Stimulated activated CD4-positive, alpha-beta T cell treated with anti-CD3 and anti-CD28 coated beads, Interleukin-15, amount 100 ng/mL, for 24 hours (primary cell): ENCODE measurements at regions not wholly inside any gene's neighbourhood (a gene's known extent, or its start where the extent isn't known, plus 50 kb on each side); places are given as distances from the start of the nearest gene placed in this dataset.
A peak's percentile ranks its signal among the peaks of the same experiment; 100 is the strongest.
"Not testable (repeated sequence)": the region's sequence is repeated elsewhere in the genome, so short reads cannot be mapped to it uniquely, and the experiment has no call there.

Experiments used
- DNase-seq: peaks from one replicate; pipeline ENCODE4 v3.0.0-alpha.2; 2020

DNA sequence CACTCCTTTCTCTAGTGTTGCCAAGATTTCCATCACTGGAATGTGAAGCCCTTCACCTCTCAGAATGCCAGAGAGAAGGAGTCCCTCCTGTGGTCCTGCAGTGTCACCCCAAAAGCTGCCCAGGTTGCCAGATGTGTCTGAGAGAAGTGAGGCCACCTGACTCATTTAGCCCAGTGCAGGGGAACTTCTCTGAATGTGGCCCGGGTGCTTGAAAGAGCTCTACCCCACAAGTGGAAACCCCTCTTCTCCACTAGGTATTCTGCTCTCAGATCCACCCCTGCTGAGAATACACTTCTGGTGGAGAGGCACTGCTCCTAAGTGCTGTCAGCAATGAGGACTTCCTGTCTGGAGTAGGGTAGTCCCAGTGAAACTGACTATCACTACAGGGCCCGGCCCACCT, 334.8 kb downstream of the ANAPC1 start:
- not testable (repeated sequence) for DNase-seq

- DNase-seq: not testable (repeated sequence)
These were observed 332.6 kb downstream of the ANAPC1 start for GRCh38 chr2:111551428-111551827.

GRCh38 chr2:111552625-111553024, 331.4 kb downstream of the ANAPC1 start:
- DNase-seq: not testable (repeated sequence)

- not testable (repeated sequence) for DNase-seq
These were observed 324.7 kb downstream of the ANAPC1 start for GRCh38 chr2:111559301-111559700.

- not testable (repeated sequence) for DNase-seq
These were observed 324.2 kb downstream of the ANAPC1 start for GRCh38 chr2:111559814-111560213.

- not testable (repeated sequence) for DNase-seq
These were observed 317.9 kb downstream of the ANAPC1 start for GRCh38 chr2:111566068-111566467.

DNA sequence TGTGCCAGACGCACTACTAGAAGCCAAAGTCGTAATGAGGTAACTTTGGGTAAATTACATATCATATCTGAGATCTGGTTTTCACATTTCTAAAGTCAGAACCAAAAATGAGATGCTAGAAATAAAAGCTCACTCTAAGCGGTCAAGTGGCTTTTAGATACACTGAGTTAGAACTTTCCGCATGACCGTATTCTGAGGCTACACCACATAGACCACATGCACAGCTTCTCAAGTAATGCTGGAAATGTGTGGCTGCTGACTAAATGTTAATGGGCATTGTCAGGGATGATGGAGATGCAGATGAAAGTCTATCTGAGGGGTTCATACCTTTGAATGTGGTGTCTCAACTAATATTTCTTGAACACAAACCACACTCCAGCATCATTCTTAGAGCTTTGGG, 316.8 kb downstream of the ANAPC1 start:
- not testable (repeated sequence) for DNase-seq

DNA sequence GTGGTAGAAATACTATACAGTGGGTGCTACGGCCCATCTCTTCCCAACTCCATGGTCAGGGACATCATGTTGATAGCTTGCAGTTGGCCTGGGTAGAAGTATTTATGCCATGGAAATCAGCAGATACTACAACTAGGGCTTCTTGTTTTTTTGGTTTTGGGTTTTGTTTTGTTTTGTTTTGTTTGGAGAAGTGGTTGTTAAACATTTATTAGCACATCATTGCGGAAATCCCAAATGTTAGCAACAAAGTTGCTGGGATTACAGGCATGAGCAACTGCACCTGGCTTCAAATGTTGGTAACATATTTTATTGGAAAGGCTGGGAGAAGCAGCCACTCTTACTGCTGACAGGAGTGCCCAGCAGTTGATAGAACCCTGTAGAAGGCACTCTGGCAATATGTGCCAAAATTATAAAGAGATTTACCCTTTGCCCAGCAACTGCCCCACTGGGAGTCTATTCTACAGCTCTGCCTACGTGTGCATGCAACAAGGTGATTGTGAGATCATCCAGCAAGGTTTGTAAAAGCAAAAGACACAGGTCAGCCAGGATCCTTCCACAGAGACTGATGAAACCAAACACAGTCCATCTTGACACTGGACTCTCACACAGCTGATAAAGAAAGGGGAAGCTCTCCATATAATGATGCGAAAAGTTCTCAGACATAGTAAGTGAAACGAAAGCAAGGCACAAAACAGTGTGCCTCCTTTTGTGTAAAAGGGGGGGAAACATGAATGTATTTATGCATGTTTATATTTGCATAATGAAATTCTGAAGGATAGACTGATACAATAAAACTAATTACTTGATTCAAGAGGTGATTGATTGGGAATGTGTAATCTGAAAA, 314.4 kb downstream of the ANAPC1 start:
- DNase-seq: not testable (repeated sequence)

- DNase-seq: peak; percentile 10
These were observed 313.5 kb downstream of the ANAPC1 start for GRCh38 chr2:111570300-111571114.

DNA sequence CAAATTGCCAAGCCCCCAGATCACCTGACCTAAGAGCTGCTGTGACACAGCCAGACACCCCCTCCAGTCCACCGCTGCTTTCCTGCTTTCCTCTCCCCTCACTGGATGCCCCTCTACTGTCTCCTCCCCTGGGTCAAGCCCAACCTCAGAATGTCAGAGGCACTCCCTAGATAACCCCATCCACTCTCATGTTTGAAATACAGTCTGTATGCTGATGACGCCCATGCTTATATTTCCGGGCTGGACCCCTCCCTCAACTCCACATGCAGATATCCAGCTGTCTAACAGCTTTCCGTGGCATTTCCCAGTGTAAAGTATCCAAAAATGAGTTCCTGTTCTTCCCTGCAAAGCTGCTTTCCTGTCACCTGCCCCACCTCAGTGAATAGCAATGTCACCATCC, 309.2 kb downstream of the ANAPC1 start:
- DNase-seq: not testable (repeated sequence)

GRCh38 chr2:111577154-111577885, 306.7 kb downstream of the ANAPC1 start:
- not testable (repeated sequence) for DNase-seq

DNA sequence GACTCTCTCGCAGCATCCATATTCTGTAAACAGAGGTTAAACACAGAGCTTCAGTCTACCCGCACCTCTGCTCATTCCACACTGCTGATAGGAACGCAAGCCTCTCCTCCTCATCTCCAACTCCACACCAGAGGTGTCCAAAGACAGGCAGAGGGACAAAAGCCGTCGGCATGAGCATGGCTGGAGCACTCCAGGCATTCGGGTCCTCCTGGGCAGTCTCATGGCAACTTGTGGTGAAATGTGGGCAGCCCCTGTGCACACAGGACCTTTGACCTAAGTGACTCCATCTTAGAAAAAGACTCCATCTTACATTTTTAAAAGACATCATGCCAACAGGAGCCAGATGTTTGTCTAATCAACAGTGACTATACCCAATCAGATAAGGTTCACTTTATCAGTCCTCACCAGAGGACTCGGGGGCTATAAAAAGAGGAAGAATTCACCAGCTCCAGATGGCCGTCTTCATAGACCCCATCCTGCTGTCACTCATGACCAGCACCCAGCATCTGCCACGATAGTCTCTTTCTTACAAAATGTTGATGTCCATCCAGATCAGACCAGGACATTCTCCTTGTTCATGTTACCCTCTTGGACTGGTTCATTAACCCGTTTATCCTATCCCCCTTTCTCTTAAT, 304.4 kb downstream of the ANAPC1 start:
- DNase-seq: not testable (repeated sequence)

DNA sequence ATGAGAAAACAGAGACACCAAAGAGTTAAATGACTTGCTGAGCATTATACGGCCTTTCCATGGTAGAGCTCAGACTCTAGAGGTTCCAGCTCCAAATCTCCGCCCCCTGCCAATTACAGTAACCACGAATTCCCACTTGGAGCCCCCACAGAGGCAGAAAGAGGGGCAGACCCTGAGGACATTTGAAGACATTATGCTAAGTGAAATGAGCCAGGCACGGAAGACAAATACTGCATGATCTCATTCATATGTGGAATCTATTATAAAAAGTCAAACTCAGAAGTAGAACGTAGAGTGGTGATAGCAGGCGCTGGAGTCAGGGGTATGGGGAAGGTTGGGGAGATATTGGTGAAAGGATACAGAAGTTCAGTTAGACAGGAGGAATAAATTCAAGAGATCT, 303.4 kb downstream of the ANAPC1 start:
- not testable (repeated sequence) for DNase-seq

GRCh38 chr2:111582090-111582489, 301.9 kb downstream of the ANAPC1 start:
- not testable (repeated sequence) for DNase-seq

DNA sequence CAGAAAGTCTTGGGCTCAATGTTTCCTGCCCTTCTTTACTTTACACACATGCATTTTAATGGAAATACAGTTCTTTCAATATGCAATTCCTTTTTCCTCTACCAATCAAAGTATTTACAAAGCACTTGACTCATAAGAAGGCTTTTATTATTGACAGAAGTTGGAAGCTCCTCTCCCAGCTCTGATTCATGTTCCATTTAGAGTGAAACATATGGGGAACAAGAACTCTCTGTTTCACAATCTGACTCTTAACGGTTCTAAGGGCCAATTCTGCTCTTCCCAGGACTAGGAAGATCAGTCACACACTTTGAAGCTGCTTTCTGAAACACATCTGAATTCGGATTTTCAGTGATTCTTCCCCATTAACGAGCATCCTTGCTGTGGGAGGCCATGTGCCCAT, 300.5 kb downstream of the ANAPC1 start:
- not testable (repeated sequence) for DNase-seq

- DNase-seq: not testable (repeated sequence)
These were observed 299.5 kb downstream of the ANAPC1 start for GRCh38 chr2:111584540-111584939.

- not testable (repeated sequence) for DNase-seq
These were observed 299.0 kb downstream of the ANAPC1 start for GRCh38 chr2:111584950-111585349.

- DNase-seq: not testable (repeated sequence)
These were observed 298.0 kb downstream of the ANAPC1 start for GRCh38 chr2:111586014-111586413.

- not testable (repeated sequence) for DNase-seq
These were observed 288.9 kb downstream of the ANAPC1 start for GRCh38 chr2:111595072-111595471.

DNA sequence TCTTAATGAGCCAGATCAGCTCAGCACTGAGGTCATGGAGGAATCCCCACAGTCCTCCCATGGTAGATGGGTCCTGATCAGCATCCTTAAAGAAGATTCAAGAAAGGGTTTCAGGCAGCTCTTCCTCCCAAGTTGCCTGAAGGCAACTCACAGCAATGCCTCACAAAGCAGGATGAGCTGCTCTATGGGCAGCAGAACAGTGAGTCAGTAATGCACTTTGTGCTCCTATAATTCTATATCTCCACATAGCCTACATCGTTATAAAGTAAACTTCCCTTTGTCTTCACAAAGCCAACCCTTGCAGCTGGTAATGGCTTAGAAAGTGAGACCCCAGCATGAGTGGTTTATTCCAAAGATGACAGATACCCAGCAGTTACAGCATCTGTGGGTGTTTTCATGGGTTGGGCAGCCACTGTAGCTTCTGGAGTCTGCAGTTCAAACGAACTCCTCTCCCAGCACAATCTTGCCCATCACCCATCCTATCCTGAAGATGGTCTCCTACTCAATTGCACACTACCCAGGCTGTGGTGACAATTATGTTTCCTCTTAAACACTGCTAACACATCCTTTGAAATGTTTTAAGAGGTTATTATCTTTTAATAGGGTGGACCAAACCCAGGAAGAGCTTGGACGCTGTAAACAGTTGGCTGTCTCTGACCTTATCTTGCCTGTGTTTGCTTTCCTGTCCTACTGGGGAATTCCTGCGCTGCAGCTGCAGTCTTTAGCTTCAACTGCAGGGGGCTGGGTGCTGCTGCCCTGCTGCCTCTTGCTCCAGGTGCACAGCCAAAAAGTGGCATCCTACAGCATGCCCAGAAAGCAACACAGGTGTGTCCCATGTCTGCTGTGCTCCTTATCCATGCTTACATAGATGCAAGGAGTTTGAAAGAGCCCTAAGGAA, 286.9 kb downstream of the ANAPC1 start:
- not testable (repeated sequence) for DNase-seq

DNA sequence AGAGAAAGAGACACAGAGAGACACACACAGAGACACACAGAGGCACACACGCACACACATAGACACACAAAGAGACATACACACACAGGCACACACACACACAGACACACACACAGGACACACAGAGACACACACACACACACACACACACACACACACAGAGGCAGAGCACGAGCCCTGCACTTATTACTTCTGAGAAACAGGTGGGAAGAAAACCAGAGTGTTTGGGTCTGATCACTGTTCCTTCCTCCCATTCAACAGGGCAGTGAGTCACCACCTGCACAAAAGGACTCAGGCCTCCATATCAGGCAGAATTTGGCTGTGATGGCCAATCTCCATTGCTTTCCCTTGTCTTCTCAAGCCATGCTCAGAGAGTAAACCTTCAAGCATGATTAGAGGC, 285.0 kb downstream of the ANAPC1 start:
- not testable (repeated sequence) for DNase-seq
